ENCODE measurements at regions not wholly inside any gene's neighbourhood (a gene's known extent, or its start where the extent isn't known, plus 50 kb on each side); places are given as distances from the start of the nearest gene placed in this dataset.

DNA sequence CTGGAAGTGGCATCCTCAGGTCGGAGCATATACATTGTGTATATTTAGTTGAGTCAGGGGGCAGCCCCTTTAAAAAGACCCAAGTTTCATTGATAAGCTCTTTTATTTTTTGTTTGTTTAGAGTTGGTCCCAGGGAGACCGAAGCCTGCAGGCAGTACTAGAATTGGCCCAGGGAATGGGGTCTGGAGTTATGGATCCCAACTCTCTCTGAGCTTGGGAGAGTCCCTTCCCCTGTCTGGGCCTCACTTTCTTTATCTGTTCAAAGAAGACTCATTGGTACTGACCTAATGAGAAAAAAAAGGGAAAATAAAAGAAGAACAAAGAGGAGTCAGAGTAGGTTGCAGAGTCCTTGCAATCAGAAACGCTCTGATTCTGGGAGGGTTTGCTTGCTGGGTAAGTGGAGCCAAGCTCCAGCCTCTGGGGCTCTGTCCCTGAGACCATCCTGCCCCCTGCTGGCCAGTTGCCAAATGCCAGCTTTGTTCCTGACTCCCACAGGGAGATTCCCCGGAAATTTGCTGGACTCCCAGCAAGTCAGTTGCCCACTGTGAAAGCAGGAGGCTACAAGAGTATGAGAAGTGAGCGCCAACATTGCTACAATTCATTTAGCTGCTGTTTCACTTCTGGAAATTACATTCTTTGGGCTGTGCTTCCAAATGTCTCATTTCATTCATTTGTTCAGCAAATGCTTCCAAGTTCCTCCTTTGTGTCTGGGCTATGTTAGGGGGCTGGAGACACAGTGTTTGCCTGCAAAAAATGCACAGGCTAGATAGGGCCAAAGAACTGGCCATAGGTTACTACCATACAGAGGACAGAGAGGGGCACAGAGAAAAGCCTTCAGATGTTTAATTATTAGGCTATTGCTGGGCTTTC, 156.2 kb downstream of the MELK start:
- peak; percentile 53 for DNase-seq

DNA sequence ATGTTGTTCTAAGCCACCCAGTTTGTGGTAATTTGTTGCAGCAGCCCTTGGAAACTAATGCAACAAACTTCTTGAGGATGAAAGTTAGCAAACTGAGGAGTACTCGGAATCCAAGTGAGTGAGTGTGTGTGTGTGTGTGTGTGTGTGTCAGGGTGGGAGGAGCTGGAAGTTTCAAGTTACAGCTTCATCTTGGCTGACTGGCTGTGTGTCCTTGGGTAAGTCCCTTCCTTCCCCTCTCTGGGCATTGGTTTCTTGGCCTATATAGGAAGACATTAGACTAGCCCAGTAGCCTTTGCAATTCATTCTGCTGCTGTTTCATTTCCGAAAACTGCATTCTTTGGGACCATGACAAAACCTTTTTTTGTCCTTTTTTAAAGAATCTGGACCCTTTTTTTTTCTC, 157.2 kb downstream of the MELK start:
- DNase-seq: no peak

DNA sequence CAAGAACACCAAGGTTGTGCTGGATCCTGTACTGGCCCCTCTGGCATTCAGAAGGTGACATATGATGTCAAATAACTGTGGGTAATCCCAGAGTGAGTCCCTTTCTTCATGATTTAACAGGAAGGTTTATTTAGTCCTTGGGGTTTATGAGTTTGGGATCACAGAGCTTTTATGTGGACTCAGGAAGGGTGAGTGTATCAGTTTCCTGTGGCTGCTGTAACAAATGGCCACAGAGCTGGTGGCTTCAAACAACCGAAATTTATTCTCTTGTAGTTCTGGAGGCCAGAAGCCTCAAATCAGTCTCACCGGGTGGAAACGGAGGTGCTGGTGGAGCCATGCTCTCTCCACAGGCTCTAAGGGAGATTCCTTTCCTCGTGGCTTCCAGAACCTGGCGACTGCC, 157.7 kb downstream of the MELK start:
- DNase-seq: no peak

DNA sequence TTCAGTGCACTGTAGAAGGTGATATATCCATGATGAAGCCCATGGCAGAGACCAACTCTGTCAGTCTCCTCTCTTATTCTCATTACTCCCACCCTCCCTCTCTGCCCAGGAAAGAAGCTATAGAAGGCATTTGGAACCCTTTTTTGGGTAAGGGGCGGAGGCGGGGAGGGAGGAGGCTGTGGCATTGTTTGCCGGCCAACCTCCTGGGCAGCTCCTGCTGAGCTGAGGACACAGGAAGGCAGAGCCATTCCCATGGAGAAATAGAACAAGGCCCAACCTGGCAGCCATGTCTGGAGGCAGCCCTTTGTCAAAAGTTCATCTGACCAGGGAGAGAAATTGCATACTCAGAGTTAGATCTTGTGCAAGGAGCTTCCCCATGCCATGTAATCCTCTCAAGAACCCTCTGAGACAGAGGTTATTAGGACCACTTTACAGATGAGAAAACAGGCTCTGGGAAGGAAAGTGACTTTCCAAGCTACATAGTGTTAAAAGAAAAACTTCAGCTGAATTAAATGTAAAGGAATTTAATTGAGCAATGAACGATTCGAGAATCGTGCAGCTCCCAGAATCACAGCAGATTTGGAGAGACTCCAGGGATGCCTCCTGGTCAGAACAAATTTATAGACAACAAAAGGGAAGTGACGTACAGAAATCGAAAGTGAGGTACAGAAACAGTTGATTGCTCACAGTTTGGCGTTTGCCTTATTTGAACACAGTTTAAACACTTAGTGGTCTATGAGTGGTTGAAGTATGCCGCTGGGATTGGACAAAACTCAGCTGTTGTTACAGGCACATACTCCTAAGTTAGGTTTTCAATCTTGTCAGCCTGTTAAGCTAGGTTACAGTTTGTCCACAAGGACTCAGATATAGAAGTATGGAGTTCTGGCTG, 158.6 kb downstream of the MELK start:
- DNase-seq: no peak

DNA sequence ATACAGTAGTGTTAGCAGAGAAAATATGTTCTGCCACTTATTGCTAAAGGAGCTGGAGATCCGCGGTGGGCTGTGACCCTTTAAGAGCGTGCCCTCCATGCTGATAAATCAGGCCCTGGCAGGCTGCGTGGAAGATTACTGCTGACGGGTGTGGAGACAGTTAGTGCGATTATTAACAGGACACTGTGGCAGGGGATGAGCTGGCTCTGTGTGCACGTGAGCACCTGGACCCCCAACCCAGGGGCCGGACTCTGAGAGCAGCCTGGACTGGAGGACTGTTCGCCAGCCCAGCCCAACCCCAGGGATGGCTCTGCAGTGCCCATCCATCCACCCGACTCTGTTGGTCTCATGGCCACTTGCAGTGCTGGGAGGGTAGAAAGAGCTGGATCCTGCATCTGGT, 162.0 kb downstream of the MELK start:
- DNase-seq: no peak

DNA sequence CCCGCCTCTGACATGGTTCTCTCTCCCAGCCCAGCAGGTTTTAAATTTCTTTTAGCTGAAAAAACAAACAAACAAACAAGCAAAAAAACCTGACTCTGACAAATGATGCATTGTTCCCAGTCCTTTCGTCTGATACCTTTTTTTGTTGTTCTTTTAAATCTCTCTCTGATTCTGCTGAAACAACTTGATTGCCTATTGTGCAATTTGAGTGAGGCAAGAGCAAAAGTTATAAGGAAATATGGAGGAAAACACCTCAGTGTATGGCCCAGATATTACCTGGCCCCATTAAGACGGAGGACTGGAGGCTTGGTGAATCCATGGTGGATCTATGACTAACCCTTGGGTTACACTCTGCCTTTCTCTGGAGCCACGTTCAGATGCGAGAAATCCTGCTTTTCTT, 164.0 kb downstream of the MELK start:
- DNase-seq: no peak

DNA sequence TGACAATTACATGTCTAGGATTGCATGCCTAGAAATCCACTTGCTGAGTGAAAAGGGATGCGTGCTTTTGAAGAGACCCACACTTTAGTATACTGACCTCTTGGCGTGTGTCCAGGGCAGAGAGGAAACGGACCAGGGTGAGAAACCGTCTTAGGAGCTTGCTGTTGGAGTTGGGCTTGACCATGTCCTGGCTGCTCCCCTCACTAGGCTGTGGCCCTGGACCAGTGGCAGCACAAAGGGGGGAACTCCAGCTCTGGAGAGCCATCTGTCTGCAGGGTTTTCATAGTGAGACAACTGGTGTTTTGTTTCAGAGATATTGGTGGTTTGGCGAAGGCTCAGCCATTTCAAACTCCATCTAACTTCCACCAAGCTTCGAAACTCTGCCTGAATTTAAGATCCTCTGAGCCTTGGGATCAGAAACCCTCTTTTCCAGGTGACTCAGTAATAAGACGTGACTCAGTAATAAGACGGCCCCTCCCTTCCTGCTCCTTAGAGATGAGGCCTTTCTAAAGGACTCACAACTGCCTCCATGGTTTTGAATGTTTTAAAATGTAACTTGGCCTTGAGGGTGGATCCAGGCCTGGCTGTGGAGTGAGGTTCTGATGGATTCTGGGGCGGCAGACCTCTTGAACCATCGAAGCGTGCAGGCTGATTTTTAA, 165.8 kb downstream of the MELK start:
- DNase-seq: peak; percentile 30

DNA sequence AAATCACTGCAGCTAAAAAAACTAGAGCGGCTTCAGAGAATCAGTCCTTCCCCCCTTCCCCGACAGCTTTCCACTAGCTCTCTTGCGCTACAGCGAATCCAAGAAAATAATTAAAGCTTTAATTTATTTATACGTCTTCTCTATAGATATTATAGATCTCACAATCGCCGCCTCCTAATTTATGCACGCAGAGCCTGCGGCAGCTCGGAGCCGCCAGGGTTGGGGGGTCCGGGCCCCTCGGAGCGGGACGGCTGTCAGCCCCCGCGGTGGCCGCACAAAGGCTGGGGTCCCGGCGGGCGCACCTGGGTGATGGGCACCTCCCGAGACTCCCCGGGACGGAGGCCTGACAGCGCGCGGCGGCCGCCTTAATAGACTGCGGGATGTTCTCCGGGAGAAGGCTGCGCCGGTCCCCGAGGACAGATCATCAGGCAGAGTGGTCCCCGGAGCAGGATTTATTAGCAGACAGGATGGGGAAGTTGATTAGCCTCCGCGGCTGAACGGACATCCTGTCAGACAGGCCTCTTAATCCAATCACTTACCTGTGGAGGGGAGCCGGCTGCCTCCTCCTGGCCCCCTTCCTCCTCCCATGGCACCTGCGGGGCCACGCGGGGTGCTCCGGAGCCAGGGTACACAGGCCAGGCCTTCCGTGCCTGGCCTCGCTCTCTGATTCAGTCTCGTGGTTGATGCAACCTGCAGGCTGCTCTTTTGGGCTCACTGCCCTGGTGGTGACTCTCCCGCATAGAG, 166.8 kb downstream of the MELK start:
- DNase-seq: no peak

DNA sequence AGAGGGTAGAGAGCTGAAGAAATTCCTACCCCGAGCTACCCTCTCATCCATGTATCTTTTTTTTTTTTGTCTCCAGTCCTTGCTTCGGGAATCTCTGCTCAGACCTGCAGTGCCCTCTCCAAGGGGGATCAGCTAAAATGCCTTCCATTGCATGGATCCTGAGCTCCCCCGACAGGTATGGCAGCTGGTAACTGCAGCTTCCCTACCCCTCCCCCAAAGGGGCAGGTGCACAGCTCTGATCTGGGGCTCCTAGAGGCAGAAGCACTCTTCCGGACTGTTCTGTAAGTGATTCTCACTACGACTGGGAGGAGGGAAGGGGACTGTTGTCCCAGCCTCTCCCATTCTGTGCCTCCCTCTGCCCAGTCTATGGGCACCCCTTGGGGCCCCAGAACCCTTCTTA, 169.6 kb downstream of the MELK start:
- no peak for DNase-seq

DNA sequence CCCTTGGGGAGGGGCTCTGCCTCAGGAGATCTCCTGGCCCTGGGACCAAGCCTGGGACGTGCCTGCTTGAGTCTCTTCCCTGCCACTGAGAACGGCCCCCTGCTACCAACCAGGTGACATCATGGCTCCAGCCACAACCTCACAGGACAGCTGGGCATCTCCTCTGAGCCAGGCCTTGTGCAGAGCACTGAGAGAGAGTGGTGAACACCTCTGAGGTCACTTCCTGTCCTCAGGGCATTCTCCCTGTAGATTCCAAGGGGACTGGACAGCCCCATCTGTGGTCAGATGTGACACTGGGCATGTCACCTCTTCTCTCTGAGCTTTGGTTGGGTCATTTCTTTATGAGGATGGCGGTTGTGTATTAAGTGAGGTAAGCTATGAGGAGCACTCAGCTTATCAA, 172.0 kb downstream of the MELK start:
- no peak for DNase-seq

DNA sequence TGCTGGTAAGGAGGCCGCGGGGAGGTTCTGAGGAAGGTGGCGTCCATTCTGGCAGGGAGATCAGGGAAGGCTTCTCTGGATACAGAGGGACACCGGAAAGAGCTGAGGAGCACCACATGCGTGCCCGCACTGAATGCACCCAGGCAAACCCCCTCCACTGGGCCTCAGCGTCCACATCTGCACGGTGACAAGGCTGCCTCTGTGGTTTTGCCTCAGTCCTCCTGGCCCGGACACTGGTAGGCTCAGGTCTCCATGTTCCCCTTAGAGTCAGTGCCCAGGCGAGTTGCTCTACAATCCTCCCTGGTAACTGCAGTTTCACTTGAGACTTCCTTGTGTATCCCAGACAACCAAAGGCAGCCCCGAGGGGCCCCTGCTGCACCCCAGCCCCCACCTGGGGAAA, 173.3 kb downstream of the MELK start:
- no peak for DNase-seq

DNA sequence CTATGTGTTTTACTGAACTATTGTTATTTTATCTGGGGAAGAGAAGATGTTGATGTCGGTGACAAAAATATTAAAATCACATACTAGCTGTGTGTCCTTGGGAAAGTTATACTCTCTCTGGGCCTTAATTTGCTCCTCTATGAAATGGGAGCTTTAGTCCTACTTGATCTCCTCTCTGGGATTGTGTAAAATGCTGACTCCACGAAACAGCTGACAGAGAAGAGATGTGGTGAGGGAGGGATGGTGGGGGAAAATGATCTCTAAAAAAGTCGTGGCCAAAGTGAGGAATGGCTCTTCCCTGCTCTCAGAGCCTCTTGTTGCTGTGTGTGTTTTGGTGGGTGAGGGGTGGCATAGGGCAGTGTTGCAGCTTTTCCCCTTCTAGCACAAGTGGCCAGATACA, 173.7 kb downstream of the MELK start:
- no peak for DNase-seq

DNA sequence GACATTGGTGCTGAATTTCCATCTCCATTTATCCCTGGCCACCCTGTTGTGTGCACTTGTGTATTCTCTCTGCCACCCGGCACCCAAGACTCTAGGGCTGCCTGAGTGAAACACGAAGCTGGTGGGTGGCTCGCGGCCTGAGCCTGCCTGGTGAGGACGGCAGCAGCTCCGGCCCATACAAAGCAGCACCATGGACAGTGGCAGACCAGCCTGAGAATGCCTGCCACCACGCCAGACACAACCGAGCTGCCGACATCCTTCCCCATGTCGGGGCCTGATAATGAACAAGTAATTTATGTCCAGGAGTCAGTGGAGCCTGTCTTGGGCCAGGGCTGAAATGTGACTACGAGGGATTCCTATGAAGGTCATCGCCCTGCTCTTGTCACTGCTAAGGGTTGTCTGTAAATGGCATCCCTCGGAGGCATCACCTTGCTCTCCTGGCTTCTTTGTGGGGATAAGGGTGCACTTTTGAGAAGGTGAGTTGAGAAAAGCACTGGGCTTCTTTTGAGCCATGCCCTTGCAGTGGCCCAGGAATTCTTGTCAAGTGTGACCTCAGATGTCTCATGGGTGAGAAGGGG, 175.7 kb downstream of the MELK start:
- DNase-seq: peak; percentile 50

DNA sequence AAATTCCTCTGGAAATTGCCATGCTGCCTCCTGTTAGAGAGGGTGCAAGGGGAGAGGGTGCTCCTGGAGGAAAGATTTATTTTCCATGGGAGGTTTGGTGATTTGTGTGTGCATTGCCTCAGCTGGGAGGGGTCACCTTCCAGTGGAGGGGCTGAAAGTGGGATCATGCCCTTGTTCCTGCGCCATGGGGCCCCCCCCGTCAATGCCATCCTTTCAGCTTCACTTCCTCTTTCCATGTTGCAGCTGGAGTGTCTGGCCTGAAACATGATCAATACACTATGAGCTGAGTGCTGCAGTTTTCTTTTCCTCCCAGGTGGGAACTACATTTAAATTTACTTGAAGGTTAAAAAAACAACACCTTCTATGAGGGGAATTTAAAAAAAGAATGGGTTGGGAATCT, 176.8 kb downstream of the MELK start:
- no peak for DNase-seq

DNA sequence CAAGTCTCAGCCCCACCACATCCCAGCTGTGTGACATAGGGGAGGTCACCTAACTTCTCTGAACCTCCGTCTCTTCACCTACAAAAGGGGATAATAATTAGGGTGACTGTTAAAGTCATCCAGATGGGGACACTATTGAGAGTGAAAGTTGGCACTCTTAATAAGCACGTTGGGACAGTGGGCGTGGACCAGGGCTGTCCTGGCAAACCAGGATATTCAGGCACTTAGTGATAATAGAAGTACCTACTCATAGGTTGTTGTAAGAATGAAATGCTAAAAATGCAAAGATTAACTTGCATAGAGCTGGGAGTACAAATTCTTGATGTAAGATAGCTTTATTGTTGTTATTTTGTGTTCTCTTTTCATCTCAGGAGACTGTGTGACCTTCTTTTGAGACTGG, 177.9 kb downstream of the MELK start:
- no peak for DNase-seq

DNA sequence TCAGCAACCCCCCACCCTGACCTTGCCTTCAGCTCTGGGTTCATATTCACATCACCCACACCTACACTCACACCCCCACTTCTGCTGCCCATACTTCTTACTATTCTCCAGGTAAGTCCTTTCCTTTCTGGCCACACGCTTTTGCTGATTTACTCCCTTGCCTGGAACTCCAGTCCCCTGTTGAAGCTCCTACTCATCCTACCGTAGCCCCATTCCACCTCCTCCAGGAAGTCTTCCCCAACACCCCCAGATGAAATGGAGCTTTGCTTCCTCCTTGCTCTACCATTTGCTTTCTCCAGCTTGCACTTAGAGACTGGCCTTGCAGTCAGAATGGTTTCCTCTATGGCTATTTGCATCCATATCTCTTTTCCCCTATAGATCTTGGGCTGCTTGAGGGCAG, 182.3 kb downstream of the MELK start:
- DNase-seq: no peak

DNA sequence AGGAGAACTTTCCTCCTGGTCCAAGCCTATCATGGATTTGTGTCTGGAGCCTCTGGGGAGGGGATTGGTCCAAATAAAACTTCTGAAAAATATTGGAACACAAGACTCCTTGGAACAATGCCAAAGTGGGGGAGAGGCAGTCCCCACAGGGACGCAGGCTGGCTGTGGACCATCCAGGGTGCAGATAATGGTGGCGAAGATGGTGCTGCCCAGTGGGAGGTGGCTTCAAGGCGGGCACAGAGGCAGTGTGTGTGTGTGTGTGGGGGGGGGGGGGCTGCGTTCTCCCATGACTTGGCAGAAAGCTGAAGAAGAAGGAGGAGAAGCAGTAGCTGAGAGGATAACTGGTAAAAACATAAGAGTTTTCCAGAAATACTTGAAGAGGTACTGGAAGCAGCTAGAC, 186.4 kb downstream of the MELK start:
- no peak for DNase-seq

DNA sequence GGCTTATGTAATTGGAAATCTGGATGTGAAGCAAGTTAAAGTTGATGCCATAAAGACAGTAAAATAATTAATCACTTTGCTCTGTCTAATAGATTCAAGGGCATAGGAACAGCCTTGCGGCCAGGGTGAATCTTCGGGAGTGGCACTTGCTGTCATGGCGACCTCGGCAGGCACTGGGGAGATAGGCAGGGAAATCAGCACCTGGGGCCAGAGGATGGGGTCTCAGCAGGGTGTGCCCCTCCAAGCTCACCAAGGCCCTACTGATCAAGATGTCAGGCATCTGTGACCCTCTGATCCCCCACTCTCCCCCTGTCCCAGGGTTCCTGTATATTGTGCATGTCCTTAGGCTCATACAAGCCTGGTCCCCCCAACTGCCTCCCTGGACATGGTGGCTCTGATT, 187.3 kb downstream of the MELK start:
- DNase-seq: no peak

DNA sequence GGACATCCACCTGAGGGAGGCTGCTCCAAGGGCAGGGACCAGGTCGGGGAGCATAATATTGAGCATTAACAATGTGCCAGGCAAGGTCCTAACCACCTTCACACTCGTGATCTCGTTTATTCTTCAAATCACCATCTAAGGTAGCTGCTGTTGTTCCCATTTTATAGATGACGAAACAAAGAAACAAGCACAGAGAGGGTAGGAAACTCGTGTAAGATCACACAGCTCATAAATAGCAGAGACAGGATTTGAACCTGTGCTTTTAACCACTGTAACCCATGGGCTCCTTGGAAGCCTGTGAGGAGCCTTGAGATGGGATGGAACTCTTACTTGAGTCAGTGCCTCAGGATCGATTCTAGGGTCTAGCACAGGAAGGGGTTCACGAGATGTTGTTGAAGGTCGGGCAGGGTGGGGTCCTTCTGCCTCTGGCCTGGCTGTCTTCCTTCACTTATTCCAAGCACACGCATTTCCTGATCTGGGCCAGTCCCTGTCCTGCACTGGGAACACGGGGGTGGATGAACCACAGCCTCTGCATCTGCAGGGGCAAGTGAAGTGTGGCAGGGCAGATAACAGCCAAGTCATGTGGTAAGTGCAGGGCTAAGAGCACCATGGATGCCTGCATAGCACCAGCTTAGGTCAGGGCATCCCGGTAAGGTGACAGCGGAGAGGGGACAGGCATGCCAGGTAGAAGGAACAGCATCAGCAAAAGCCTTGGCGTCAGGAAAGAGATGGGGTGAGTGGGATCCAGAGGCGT, 188.1 kb downstream of the MELK start:
- no peak for DNase-seq

DNA sequence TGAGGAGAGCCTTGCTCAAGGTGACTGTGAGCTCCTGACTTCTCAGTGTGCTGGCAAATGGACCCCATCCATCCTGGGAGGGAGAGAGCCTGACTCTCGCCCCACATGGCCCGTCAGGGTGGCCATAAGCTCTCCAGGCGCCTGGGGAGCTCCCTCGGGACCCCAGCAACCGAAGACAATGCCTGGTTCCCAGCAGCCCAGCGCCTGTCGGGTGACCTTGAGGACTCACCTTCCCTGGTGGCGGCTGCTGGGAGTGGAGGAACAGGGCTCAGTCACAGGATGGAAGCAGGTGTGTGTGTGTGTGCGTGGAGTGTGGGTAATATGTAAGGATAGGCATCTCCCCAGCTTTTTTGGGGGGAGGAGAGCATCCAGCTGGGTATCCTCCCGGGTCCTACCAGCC, 190.3 kb downstream of the MELK start:
- no peak for DNase-seq

DNA sequence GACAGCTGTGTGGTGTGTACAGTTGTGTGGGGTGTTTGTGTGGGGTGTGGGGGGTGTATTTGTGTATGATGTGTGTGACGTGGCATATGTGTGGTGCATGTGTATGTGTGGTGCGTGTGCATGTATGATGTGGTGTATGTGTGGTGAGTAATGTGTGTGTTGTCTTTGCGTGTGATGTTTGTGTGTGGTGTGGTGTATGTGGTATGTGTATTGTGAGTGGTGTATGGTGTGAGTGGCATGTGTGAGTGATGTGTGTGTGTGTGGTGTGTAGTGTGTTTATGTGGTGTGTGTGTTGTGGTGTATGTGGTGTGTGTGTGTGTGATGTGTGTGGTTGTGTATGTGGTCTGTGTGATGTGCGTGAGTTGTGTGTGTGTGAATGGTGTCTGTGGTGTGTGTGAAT, 191.1 kb downstream of the MELK start:
- DNase-seq: no peak

All from fibroblast of skin of back (primary cell).